Lower leg skin (tissue), 4 donors: ENCODE measurements at regions not wholly inside any gene's neighbourhood (a gene's known extent, or its start where the extent isn't known, plus 50 kb on each side); places are given as distances from the start of the nearest gene placed in this dataset.

Experiments
- DNase-seq, 2 donors: peaks; one replicate each; pipeline ENCODE4 v3.0.0-alpha.2; 2019; ENCODE audit warnings: low spot score in 2 of 2
- H3K4me3 ChIP-seq: fragments of 200-600 bp; sonication (generic); 2 replicates; pipeline ENCODE4 v1.5.1; 2017; ENCODE audit warnings: mild to moderate bottlenecking, low read depth; ENCODE audit not compliant: poor library complexity, severe bottlenecking
- POLR2A ChIP-seq, 2 donors: fragments of 450-650 bp; IDR thresholded peaks; one replicate each; pipeline ENCODE4 v1.6.1; 2016 to 2017; ENCODE audit warnings: antibody characterized with exemption in 2 of 2, mild to moderate bottlenecking in 1 of 2, moderate library complexity in 1 of 2
- WGBS, 2 donors: methylation state at CpG; one replicate each; pipeline ENCODE4 v1.1.5; 2018; 5-methylcytosine and 5-hydroxymethylcytosine counted together
- intact Hi-C: fragments of 100-400 bp; cut with DNase I; formaldehyde crosslinking; loops from one replicate; pipeline ENCODE4 v1.15.0; 2023; ENCODE audit warnings: low total_unique reads
- TF ChIP-seq, protein P1 (sequence below), 3 donors: fragments of 450-650 bp; IDR thresholded peaks; one replicate each; pipeline ENCODE4 v1.5.1; 2016; ENCODE audit warnings: antibody characterized with exemption in 3 of 3, mild to moderate bottlenecking in 3 of 3, moderate library complexity in 2 of 3

DNA sequence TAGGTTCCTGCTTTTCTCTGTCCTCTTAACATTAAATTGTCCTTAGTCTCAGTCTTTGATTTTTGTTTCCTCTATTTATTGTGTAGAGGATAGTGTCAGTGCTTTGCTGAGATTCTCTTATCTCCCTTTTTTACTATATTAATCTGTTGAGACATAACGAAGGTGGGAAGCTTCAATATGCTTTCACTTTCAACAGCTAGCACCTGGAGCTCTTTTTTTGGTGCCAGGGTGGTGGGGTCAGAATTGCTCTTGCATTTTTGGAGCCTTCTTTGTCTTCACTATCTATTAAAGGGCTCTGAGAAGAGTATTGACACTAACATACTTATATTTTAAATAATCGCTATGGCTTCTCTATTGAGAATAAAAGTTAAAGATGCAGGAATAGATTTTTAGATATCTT lies 97.1 kb upstream of the EPHA7 start:
- intact Hi-C loops: no loop called here

DNA sequence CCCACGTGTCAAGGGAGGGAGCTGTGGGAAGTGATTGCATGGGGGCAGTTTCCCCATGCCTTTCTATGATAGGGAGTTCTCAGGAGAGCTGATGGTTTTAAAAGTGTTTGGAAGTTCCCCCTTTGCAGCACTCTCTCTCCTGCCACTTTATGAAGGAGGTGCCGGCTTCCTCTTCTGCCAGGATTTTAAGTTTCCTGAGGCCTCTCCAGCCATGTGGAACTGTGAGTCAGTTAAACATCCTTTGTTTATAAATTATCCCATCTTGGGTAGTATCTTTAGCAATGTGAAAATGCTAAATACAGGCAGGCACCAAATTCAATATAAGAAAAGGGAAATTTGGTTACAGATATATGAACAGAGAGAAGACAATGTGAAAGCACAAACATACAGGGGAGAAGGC lies 96.4 kb upstream of the EPHA7 start:
- no peak for DNase-seq
- no peak overlapping the region for H3K4me3 ChIP-seq
- intact Hi-C loops: no loop called here
- 53 to 64% methylated on average over 2 of the region's 2 CpGs for WGBS, 2 donors
- TF ChIP-seq, protein P1, sequence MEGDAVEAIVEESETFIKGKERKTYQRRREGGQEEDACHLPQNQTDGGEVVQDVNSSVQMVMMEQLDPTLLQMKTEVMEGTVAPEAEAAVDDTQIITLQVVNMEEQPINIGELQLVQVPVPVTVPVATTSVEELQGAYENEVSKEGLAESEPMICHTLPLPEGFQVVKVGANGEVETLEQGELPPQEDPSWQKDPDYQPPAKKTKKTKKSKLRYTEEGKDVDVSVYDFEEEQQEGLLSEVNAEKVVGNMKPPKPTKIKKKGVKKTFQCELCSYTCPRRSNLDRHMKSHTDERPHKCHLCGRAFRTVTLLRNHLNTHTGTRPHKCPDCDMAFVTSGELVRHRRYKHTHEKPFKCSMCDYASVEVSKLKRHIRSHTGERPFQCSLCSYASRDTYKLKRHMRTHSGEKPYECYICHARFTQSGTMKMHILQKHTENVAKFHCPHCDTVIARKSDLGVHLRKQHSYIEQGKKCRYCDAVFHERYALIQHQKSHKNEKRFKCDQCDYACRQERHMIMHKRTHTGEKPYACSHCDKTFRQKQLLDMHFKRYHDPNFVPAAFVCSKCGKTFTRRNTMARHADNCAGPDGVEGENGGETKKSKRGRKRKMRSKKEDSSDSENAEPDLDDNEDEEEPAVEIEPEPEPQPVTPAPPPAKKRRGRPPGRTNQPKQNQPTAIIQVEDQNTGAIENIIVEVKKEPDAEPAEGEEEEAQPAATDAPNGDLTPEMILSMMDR (IDR thresholded peaks at IDR 0.05): no peak
- no peak for TF ChIP-seq POLR2A (IDR thresholded peaks at IDR 0.05)

More for the DNA sequence above, 97.1 kb upstream of the EPHA7 start:
- no peak overlapping the region for H3K4me3 ChIP-seq
- 70% methylated on average over 2 of the region's 2 CpGs for WGBS, 2 donors
- no peak for DNase-seq
- no peak for TF ChIP-seq POLR2A (IDR thresholded peaks at IDR 0.05)
- TF ChIP-seq, protein P1 (IDR thresholded peaks at IDR 0.05): no peak

DNA sequence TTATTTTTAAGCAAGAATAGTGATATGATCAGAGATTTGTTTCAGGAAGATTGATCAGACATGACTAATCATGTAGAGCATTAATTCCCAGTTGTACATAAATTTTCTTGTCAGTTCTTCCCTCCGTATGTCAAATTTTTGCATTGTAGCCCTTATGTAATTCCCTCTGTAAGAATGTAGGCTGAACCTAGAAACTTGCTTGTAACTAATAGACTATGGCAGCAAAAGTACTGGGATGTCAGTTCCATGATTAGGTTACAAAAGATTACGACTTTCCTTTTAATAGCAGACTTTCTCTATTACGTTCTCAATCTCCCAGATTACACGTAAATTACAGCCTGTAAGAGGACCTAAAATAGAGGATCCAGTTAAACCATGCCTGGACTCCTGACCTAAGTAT lies 79.4 kb upstream of the EPHA7 start:
- 53 to 55% methylated on average over 4 of the region's 4 CpGs for WGBS, 2 donors
- intact Hi-C loops: no loop called here
- H3K4me3 ChIP-seq: no peak overlapping the region
- DNase-seq: no peak
- TF ChIP-seq, protein P1 (IDR thresholded peaks at IDR 0.05): no peak
- TF ChIP-seq POLR2A (IDR thresholded peaks at IDR 0.05): no peak

DNA sequence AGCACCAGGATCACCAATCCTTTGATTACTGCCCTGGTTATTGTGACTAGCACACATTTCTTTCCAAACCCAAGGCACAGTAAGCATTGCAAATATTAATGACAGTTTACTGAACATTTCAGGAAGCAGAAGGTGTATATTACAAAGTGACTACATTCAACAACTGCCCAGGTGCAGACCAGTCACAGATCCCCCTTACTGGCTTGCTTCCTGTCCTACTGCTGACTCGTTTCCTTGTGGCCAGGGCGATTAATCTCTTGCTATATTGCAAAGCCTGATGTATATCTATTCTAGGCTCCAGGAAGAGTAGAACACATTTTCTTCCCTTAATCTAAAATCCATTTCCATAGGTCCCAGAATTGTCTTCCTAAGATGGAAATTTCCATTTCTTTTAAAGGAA lies 77.2 kb upstream of the EPHA7 start:
- intact Hi-C loops: no loop called here
- TF ChIP-seq, protein P1 (IDR thresholded peaks at IDR 0.05): no peak
- no peak for TF ChIP-seq POLR2A (IDR thresholded peaks at IDR 0.05)
- 32 to 70% methylated on average over 2 of the region's 2 CpGs for WGBS, 2 donors
- no peak for DNase-seq
- H3K4me3 ChIP-seq: no peak overlapping the region

DNA sequence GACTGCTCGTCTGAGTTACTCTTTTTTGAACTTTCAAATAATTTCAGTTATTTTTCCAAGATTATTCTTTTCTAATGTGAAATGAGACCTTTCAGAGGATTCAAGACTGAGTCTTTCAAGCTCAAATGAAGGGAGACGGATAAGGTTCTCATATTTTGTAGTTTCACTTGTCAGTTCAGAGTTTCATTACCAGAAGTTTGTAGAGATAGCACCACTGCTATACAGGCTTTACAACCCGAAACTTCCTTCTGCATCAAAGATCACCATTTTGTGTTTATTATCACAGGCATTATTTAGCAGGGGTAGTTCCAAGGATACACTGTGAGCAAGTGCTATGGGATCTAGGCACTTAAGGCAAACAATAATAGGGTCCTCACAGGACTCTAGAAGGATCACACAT lies 74.7 kb upstream of the EPHA7 start:
- H3K4me3 ChIP-seq: no peak overlapping the region
- intact Hi-C loops: no loop called here
- WGBS, 2 donors: 81 to 85% methylated on average over 3 of the region's 3 CpGs
- no peak for TF ChIP-seq POLR2A (IDR thresholded peaks at IDR 0.05)
- TF ChIP-seq, protein P1 (IDR thresholded peaks at IDR 0.05): no peak
- DNase-seq: no peak

DNA sequence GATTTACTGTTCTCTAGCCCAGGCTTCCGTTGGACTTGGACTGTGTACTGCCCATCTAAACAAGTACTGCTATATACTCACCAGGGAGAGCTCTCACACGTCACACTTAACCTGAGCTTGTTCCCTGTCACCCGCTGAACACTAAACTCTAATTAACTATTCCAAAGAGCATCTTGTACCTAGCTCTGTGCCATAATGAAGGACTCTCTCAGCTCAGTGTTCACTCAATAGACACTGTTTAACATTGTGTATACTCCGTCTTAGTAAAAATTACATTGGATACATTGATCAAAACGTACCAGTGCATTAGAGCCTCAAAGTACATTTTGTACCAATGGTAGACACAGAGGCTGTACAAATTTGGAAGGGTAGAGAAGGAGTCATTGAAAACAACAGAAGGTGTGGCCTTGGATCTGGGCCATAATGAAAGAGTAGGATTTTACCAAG lies 55.4 kb upstream of the EPHA7 start:
- DNase-seq: no peak
- 84 to 85% methylated on average over 5 of the region's 5 CpGs for WGBS, 2 donors
- TF ChIP-seq POLR2A (IDR thresholded peaks at IDR 0.05): no peak
- TF ChIP-seq, protein P1 (IDR thresholded peaks at IDR 0.05): no peak
- intact Hi-C loops: loop anchor here (5.0 kb wide), 1 partner anchor 1727 kb away; no protein-coding TSS in a partner anchor
- H3K4me3 ChIP-seq: no peak overlapping the region
